Transverse colon (tissue), 4 donors: ENCODE measurements at regions not wholly inside any gene's neighbourhood (a gene's known extent, or its start where the extent isn't known, plus 50 kb on each side); places are given as distances from the start of the nearest gene placed in this dataset.

ENCODE experiments used
- EP300 ChIP-seq: sonication (generic); formaldehyde crosslinking; IDR thresholded peaks from one replicate; pipeline ENCODE4 v1.6.1; 2017; ENCODE audit warnings: antibody characterized with exemption, low read depth
- POLR2A ChIP-seq: fragments of 450-650 bp; IDR thresholded peaks from one replicate; pipeline ENCODE4 v1.6.1; 2016; ENCODE audit warnings: antibody characterized with exemption, mild to moderate bottlenecking, moderate library complexity
- POLR2AphosphoS5 ChIP-seq, 3 donors: sonication (generic); formaldehyde crosslinking; IDR thresholded peaks; one replicate each; pipeline ENCODE4 v1.6.1; 2016; ENCODE audit warnings: antibody characterized with exemption in 3 of 3
- TF ChIP-seq, protein P1 (sequence below), 5 experiments: fragments of 200-600 bp in 3 of 5; fragments of 450-650 bp in 2 of 5; sonication (generic) in 3 of 5; IDR thresholded peaks; 1 replicate in 2 of 5; 2 replicates in 3 of 5; pipeline ENCODE4 v1.5.1; 2016 to 2017; ENCODE audit warnings: antibody characterized with exemption in 5 of 5, inconsistent platforms in 3 of 5, mild to moderate bottlenecking in 2 of 5, moderate library complexity in 1 of 5

DNA sequence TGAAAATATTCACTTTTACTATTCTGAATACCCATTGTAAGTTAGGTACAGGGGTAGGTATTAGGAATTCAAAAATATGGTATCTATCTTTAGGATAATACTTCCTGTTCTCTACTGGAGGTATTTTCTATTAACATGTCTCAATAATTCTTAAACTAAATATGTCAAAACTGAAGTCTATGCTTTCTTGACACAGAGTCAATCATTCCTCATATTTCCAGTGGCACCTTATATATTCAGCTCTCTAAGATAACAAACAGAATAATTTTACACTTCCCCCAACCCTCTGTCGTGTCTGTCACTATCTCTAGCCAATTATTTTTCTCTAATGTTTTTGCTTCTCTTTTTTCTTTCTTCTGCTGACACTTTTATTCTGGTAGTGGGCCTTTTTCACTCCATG, 138.9 kb downstream of the TMEM26 start:
- no peak for TF ChIP-seq POLR2A
- TF ChIP-seq, protein P1, sequence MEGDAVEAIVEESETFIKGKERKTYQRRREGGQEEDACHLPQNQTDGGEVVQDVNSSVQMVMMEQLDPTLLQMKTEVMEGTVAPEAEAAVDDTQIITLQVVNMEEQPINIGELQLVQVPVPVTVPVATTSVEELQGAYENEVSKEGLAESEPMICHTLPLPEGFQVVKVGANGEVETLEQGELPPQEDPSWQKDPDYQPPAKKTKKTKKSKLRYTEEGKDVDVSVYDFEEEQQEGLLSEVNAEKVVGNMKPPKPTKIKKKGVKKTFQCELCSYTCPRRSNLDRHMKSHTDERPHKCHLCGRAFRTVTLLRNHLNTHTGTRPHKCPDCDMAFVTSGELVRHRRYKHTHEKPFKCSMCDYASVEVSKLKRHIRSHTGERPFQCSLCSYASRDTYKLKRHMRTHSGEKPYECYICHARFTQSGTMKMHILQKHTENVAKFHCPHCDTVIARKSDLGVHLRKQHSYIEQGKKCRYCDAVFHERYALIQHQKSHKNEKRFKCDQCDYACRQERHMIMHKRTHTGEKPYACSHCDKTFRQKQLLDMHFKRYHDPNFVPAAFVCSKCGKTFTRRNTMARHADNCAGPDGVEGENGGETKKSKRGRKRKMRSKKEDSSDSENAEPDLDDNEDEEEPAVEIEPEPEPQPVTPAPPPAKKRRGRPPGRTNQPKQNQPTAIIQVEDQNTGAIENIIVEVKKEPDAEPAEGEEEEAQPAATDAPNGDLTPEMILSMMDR (IDR thresholded peaks at IDR 0.05), result no peak
- TF ChIP-seq POLR2AphosphoS5 (IDR thresholded peaks at IDR 0.05), result no peak
- no peak for TF ChIP-seq EP300
